ENCODE measurements at regions not wholly inside any gene's neighbourhood (a gene's known extent, or its start where the extent isn't known, plus 50 kb on each side); places are given as distances from the start of the nearest gene placed in this dataset.

DNA sequence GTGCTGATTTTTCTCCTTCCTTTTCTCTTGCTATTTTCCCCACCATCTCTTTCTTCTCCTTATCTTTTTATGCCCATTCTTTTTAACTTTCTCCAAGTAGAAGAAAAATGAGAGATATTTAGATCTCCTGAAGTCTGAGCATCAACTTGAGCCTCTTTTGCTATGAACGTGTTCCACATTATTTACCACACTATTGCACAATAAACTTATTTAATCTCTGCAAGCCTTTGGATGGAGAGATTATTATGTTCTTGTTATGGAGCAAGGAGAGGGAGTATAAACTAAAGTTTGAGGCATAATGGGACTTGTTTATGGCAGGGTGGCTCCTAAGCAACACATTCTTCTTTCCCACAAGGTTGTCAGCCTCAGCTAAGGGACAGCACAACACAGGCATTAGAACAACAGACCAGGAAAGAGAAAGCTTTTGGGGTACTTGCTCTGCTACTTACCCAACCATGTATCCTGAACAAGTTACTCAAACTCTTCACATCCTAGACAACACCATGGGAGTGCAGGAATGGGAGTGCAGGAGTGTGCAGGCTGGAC is 365.5 kb upstream of the BOD1L1 start:
- H3K36me3 ChIP-seq (ENCODE audit: control insufficient read depth in 2 of 2, insufficient read depth in 1 of 2, low read length in 2 of 2): no peaks in the 10 kb centered on the region
- H3K4me3 ChIP-seq (ENCODE audit: low read depth, low read length): no peak overlapping the region
- H3K4me1 ChIP-seq (ENCODE audit: control insufficient read depth, insufficient read depth, low read length): no peaks in the 10 kb centered on the region
- H3K9me3 ChIP-seq (ENCODE audit: control insufficient read depth, insufficient read depth, low read depth, low read length): no peaks in the 10 kb centered on the region
- ChIA-PET CTCF (no interaction called here), POLR2A (no interaction called here)
- H3K27ac ChIP-seq (ENCODE audit: extremely low read depth, low read depth, low read length): no peak overlapping the region
- TF ChIP-seq ZNF121 (tag by site-specific recombination; IDR thresholded peaks at IDR 0.05): no peak
- TF ChIP-seq, protein P1, sequence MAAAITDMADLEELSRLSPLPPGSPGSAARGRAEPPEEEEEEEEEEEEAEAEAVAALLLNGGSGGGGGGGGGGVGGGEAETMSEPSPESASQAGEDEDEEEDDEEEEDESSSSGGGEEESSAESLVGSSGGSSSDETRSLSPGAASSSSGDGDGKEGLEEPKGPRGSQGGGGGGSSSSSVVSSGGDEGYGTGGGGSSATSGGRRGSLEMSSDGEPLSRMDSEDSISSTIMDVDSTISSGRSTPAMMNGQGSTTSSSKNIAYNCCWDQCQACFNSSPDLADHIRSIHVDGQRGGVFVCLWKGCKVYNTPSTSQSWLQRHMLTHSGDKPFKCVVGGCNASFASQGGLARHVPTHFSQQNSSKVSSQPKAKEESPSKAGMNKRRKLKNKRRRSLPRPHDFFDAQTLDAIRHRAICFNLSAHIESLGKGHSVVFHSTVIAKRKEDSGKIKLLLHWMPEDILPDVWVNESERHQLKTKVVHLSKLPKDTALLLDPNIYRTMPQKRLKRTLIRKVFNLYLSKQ (tag by site-specific recombination; IDR thresholded peaks at IDR 0.05; ENCODE audit: borderline replicate concordance): no peak

DNA sequence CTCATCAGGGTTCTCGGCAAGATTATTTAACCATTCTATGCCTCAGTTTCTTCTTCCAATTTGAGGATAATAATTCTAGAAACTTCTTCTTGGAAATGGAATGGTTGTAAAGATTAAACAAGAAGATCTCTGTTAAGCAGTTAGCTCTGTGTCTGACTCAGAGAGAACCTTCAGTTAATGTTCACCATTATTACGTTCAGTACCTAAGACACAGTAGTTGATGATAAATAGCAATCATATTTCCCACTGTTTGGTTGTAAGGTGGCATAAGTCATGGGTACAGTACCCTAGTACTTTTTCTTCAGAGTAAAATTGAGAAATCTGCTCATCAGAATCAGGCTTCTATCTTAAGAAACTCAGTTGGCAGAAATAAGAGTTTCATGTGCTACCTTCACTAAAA is 366.5 kb upstream of the BOD1L1 start:
- Histone ChIP-seq H3K4me1 (ENCODE audit: control insufficient read depth, insufficient read depth, low read length) (no peaks in the 10 kb centered on the region), H3K9me3 (ENCODE audit: control insufficient read depth, insufficient read depth, low read depth, low read length) (no peaks in the 10 kb centered on the region), H3K27ac (ENCODE audit: extremely low read depth, low read depth, low read length) (no peak overlapping the region), H3K4me3 (ENCODE audit: low read depth, low read length) (no peak overlapping the region), H3K36me3 (ENCODE audit: control insufficient read depth in 2 of 2, insufficient read depth in 1 of 2, low read length in 2 of 2) (no peaks in the 10 kb centered on the region)
- ChIA-PET CTCF (no interaction called here), POLR2A (no interaction called here)
- TF ChIP-seq ZNF274 (IDR thresholded peaks at IDR 0.05; ENCODE audit: low read length): no peak
- no peak for TF ChIP-seq ZNF274 (tag by site-specific recombination; IDR thresholded peaks at IDR 0.05; ENCODE audit: borderline replicate concordance)
- no peak for TF ChIP-seq ZNF311 (tag by site-specific recombination; IDR thresholded peaks at IDR 0.05; ENCODE audit: borderline replicate concordance)
- TF ChIP-seq ZIC2 (tag by site-specific recombination; IDR thresholded peaks at IDR 0.05): no peak
- TF ChIP-seq, protein P2, sequence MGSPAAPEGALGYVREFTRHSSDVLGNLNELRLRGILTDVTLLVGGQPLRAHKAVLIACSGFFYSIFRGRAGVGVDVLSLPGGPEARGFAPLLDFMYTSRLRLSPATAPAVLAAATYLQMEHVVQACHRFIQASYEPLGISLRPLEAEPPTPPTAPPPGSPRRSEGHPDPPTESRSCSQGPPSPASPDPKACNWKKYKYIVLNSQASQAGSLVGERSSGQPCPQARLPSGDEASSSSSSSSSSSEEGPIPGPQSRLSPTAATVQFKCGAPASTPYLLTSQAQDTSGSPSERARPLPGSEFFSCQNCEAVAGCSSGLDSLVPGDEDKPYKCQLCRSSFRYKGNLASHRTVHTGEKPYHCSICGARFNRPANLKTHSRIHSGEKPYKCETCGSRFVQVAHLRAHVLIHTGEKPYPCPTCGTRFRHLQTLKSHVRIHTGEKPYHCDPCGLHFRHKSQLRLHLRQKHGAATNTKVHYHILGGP (tag by site-specific recombination; IDR thresholded peaks at IDR 0.05): no peak
- TF ChIP-seq ZNF302 (tag by site-specific recombination; IDR thresholded peaks at IDR 0.05; ENCODE audit: low read depth): no peak
- no peak for TF ChIP-seq ZNF561 (tag by site-specific recombination; IDR thresholded peaks at IDR 0.05; ENCODE audit: borderline replicate concordance)
- no peak for TF ChIP-seq ZNF146 (tag by site-specific recombination; IDR thresholded peaks at IDR 0.05)
- TF ChIP-seq ZNF791 (tag by site-specific recombination; IDR thresholded peaks at IDR 0.05): no peak
- TF ChIP-seq ZNF138 (tag by site-specific recombination; IDR thresholded peaks at IDR 0.05; ENCODE audit: borderline replicate concordance): no peak
- no peak for TF ChIP-seq TRIM28 (IDR thresholded peaks at IDR 0.05; ENCODE audit: borderline replicate concordance, low read length)
- no peak for TF ChIP-seq ZNF23 (tag by site-specific recombination; IDR thresholded peaks at IDR 0.05; ENCODE audit: borderline replicate concordance)
- TF ChIP-seq, protein P3, sequence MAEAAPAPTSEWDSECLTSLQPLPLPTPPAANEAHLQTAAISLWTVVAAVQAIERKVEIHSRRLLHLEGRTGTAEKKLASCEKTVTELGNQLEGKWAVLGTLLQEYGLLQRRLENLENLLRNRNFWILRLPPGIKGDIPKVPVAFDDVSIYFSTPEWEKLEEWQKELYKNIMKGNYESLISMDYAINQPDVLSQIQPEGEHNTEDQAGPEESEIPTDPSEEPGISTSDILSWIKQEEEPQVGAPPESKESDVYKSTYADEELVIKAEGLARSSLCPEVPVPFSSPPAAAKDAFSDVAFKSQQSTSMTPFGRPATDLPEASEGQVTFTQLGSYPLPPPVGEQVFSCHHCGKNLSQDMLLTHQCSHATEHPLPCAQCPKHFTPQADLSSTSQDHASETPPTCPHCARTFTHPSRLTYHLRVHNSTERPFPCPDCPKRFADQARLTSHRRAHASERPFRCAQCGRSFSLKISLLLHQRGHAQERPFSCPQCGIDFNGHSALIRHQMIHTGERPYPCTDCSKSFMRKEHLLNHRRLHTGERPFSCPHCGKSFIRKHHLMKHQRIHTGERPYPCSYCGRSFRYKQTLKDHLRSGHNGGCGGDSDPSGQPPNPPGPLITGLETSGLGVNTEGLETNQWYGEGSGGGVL (tag by site-specific recombination; IDR thresholded peaks at IDR 0.05): no peak
- TF ChIP-seq, protein P4, sequence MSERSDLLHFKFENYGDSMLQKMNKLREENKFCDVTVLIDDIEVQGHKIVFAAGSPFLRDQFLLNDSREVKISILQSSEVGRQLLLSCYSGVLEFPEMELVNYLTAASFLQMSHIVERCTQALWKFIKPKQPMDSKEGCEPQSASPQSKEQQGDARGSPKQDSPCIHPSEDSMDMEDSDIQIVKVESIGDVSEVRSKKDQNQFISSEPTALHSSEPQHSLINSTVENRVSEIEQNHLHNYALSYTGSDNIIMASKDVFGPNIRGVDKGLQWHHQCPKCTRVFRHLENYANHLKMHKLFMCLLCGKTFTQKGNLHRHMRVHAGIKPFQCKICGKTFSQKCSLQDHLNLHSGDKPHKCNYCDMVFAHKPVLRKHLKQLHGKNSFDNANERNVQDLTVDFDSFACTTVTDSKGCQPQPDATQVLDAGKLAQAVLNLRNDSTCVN (tag by site-specific recombination; optimal IDR thresholded peaks at IDR 0.05): no peak
- no peak for TF ChIP-seq ZNF292 (tag by site-specific recombination; IDR thresholded peaks at IDR 0.05; ENCODE audit: borderline replicate concordance, low read depth)
- TF ChIP-seq, protein P5, sequence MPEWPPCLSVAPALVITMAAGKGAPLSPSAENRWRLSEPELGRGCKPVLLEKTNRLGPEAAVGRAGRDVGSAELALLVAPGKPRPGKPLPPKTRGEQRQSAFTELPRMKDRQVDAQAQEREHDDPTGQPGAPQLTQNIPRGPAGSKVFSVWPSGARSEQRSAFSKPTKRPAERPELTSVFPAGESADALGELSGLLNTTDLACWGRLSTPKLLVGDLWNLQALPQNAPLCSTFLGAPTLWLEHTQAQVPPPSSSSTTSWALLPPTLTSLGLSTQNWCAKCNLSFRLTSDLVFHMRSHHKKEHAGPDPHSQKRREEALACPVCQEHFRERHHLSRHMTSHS (tag by site-specific recombination; IDR thresholded peaks at IDR 0.05): no peak
- TF ChIP-seq ZFP37 (tag by site-specific recombination; IDR thresholded peaks at IDR 0.05): no peak
- no peak for TF ChIP-seq SP3 (tag by site-specific recombination; IDR thresholded peaks at IDR 0.05)

All from HEK293 (cell line).